ENCODE measurements at regions not wholly inside any gene's neighbourhood (a gene's known extent, or its start where the extent isn't known, plus 50 kb on each side); places are given as distances from the start of the nearest gene placed in this dataset.

DNA sequence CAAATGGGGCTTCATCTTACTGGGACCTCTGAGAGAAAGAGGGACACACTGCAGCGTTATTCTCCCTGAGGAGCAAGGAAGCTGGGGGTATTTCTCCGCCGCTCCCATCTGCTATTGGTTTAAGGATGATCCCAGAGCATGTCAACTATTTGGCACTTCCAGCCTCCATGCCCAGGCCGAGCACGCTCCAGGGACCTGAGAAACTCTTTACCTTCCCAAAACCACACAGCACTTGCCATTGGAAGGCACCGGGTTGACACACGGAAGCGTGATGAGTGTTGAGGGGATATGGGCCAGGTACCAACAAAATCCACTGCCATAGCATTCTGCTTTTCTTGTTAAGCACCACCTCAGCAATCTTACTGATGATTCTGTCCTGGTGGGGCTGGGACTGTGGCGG, 92.4 kb upstream of the SLC24A3 start:
- Histone ChIP-seq H4K20me1 (ENCODE audit: insufficient read depth, low read length) (no peaks in the 10 kb centered on the region), H3K36me3 (ENCODE audit: insufficient read depth, low read length) (no peaks in the 10 kb centered on the region), H3K4me2 (ENCODE audit: insufficient read depth, low read length) (no peak overlapping the region), H3K4me1 (ENCODE audit: insufficient read depth, low read length) (no peaks in the 10 kb centered on the region), H3K27me3 (ENCODE audit: insufficient read depth, low read length) (no peaks in the 10 kb centered on the region), H2AFZ (ENCODE audit: low read length) (no peak overlapping the region), H3K4me3 (ENCODE audit: insufficient read depth, low read length) (no peak overlapping the region), H3K27ac (ENCODE audit: low read depth, low read length) (no peak overlapping the region), H3K9me3 (ENCODE audit: low read depth, low read length) (peaks cover 3% of the 10 kb centered on the region), H3K79me2 (ENCODE audit: insufficient read depth, low read length) (no peaks in the 10 kb centered on the region)
- TF ChIP-seq, protein P1, sequence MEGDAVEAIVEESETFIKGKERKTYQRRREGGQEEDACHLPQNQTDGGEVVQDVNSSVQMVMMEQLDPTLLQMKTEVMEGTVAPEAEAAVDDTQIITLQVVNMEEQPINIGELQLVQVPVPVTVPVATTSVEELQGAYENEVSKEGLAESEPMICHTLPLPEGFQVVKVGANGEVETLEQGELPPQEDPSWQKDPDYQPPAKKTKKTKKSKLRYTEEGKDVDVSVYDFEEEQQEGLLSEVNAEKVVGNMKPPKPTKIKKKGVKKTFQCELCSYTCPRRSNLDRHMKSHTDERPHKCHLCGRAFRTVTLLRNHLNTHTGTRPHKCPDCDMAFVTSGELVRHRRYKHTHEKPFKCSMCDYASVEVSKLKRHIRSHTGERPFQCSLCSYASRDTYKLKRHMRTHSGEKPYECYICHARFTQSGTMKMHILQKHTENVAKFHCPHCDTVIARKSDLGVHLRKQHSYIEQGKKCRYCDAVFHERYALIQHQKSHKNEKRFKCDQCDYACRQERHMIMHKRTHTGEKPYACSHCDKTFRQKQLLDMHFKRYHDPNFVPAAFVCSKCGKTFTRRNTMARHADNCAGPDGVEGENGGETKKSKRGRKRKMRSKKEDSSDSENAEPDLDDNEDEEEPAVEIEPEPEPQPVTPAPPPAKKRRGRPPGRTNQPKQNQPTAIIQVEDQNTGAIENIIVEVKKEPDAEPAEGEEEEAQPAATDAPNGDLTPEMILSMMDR (IDR thresholded peaks at IDR 0.05; ENCODE audit: extremely low read depth, low read depth, low read length), result no peak
- no peak for DNase-seq (ENCODE audit: insufficient read length, low spot score, missing footprints)

DNA sequence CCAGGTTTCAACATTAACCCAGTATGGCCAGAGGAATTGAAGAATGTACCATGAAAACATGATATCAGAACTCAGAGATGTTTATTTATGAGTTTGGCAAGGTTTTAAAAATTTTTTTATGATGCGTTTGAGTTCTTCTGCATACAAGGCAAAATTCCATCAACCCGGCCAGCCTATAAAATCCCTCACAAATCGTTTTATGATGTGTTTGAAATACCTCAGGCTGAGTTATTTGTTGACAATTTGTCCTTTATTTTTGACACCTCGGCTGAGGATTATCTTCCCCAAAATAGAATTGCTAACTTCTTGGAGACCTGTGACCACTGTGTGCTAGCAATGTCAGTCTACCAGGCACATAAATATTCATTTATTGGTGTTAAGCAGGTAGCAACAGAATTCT, 91.9 kb upstream of the SLC24A3 start:
- no peak for DNase-seq (ENCODE audit: insufficient read length, low spot score, missing footprints)
- no peak overlapping the region for H2AFZ ChIP-seq (ENCODE audit: low read length)
- H3K4me2 ChIP-seq (ENCODE audit: insufficient read depth, low read length), result no peak overlapping the region
- no peak overlapping the region for H3K27ac ChIP-seq (ENCODE audit: low read depth, low read length)
- no peaks in the 10 kb centered on the region for H3K36me3 ChIP-seq (ENCODE audit: insufficient read depth, low read length)
- TF ChIP-seq, protein P1 (IDR thresholded peaks at IDR 0.05; ENCODE audit: extremely low read depth, low read depth, low read length), result no peak
- H3K4me3 ChIP-seq (ENCODE audit: insufficient read depth, low read length), result no peak overlapping the region
- H3K79me2 ChIP-seq (ENCODE audit: insufficient read depth, low read length), result no peaks in the 10 kb centered on the region
- H4K20me1 ChIP-seq (ENCODE audit: insufficient read depth, low read length), result no peaks in the 10 kb centered on the region
- H3K4me1 ChIP-seq (ENCODE audit: insufficient read depth, low read length), result no peaks in the 10 kb centered on the region
- H3K9me3 ChIP-seq (ENCODE audit: low read depth, low read length), result peaks cover 3% of the 10 kb centered on the region
- H3K27me3 ChIP-seq (ENCODE audit: insufficient read depth, low read length), result no peaks in the 10 kb centered on the region

DNA sequence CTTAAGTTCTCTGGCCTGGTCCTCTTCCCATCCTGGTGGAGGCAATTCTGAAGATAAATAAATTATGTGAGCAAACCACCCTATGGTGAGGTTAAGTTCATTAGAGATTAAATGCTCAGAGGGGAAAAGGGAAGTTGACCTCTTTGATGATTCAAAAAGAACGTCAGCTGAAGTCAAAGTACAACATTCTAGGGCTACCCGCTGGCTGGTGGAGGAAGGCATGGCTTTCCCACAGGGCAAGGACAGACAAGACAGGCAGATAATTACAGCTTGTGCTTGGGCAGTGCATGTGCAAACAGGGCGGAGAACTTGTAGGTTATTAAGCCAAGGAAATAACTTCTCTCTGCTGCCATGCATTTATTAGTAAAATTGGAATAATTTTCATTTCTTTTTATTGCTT, 91.0 kb upstream of the SLC24A3 start:
- Histone ChIP-seq H4K20me1 (ENCODE audit: insufficient read depth, low read length) (no peaks in the 10 kb centered on the region), H3K4me2 (ENCODE audit: insufficient read depth, low read length) (no peak overlapping the region), H3K4me1 (ENCODE audit: insufficient read depth, low read length) (no peaks in the 10 kb centered on the region), H3K79me2 (ENCODE audit: insufficient read depth, low read length) (no peaks in the 10 kb centered on the region), H2AFZ (ENCODE audit: low read length) (no peak overlapping the region), H3K36me3 (ENCODE audit: insufficient read depth, low read length) (no peaks in the 10 kb centered on the region), H3K4me3 (ENCODE audit: insufficient read depth, low read length) (no peak overlapping the region), H3K9me3 (ENCODE audit: low read depth, low read length) (peaks cover 3% of the 10 kb centered on the region), H3K27me3 (ENCODE audit: insufficient read depth, low read length) (no peaks in the 10 kb centered on the region), H3K27ac (ENCODE audit: low read depth, low read length) (no peak overlapping the region)
- DNase-seq (ENCODE audit: insufficient read length, low spot score, missing footprints), result no peak
- TF ChIP-seq, protein P1 (IDR thresholded peaks at IDR 0.05; ENCODE audit: extremely low read depth, low read depth, low read length), result no peak

DNA sequence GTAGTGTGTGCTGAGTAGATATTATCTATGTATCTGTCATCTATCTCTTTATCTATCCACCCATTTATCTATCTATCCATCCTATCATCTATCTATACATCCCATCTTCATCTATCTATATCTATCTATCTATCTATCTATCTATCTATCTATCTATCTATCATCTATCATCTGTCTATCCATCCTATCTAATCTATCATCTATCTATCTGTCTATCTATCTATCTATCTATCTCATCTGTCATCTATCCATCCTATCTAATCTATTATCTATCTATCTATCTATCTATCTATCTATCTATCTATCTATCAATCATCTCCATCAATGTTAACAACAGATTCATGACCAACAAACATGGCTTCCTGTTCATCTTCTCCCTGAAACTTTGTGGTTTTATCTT, 90.5 kb upstream of the SLC24A3 start:
- no peak overlapping the region for H3K4me2 ChIP-seq (ENCODE audit: insufficient read depth, low read length)
- H3K4me1 ChIP-seq (ENCODE audit: insufficient read depth, low read length), result no peaks in the 10 kb centered on the region
- H3K9me3 ChIP-seq (ENCODE audit: low read depth, low read length), result peaks cover 3% of the 10 kb centered on the region
- no peaks in the 10 kb centered on the region for H4K20me1 ChIP-seq (ENCODE audit: insufficient read depth, low read length)
- H3K27me3 ChIP-seq (ENCODE audit: insufficient read depth, low read length), result no peaks in the 10 kb centered on the region
- TF ChIP-seq, protein P1 (IDR thresholded peaks at IDR 0.05; ENCODE audit: extremely low read depth, low read depth, low read length), result no peak
- no peak overlapping the region for H2AFZ ChIP-seq (ENCODE audit: low read length)
- no peak for DNase-seq (ENCODE audit: insufficient read length, low spot score, missing footprints)
- H3K27ac ChIP-seq (ENCODE audit: low read depth, low read length), result no peak overlapping the region
- no peaks in the 10 kb centered on the region for H3K36me3 ChIP-seq (ENCODE audit: insufficient read depth, low read length)
- H3K79me2 ChIP-seq (ENCODE audit: insufficient read depth, low read length), result no peaks in the 10 kb centered on the region
- no peak overlapping the region for H3K4me3 ChIP-seq (ENCODE audit: insufficient read depth, low read length)
